Testis (tissue), 2 donors: ENCODE measurements at regions not wholly inside any gene's neighbourhood (a gene's known extent, or its start where the extent isn't known, plus 50 kb on each side); places are given as distances from the start of the nearest gene placed in this dataset.

Experiments
- POLR2A ChIP-seq: fragments of 450-650 bp; IDR thresholded peaks from one replicate; pipeline ENCODE4 v1.6.1; 2017; ENCODE audit warnings: antibody characterized with exemption, mild to moderate bottlenecking, moderate library complexity
- TF ChIP-seq, protein P1 (sequence below), 3 experiments: fragments of 450-650 bp in 2 of 3; fragments of 200-600 bp in 1 of 3; sonication (generic) in 1 of 3; IDR thresholded peaks; one replicate each; pipeline ENCODE4 v1.5.1; 2016 to 2019; ENCODE audit warnings: antibody characterized with exemption in 3 of 3, mild to moderate bottlenecking in 2 of 3, moderate library complexity in 1 of 3

DNA sequence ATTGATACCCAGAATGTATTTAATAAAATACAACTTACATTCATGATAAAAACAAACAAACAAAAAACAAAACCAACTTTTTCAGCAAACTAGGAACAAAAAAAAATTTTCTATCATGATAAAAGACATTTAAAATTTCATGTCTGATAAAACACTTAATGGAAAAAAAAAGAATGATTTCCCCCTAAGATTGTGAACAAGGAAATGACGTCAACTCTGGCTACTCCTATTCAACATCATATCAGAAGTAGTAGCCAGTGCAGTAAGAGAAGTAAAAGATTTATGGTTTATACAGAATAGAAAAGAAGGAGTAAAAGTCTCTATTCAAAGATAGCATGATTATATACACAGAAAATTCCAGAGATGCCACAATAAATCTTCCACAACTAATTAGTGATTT is 1306.6 kb downstream of the FSCB start:
- no peak for TF ChIP-seq POLR2A
- TF ChIP-seq, protein P1, sequence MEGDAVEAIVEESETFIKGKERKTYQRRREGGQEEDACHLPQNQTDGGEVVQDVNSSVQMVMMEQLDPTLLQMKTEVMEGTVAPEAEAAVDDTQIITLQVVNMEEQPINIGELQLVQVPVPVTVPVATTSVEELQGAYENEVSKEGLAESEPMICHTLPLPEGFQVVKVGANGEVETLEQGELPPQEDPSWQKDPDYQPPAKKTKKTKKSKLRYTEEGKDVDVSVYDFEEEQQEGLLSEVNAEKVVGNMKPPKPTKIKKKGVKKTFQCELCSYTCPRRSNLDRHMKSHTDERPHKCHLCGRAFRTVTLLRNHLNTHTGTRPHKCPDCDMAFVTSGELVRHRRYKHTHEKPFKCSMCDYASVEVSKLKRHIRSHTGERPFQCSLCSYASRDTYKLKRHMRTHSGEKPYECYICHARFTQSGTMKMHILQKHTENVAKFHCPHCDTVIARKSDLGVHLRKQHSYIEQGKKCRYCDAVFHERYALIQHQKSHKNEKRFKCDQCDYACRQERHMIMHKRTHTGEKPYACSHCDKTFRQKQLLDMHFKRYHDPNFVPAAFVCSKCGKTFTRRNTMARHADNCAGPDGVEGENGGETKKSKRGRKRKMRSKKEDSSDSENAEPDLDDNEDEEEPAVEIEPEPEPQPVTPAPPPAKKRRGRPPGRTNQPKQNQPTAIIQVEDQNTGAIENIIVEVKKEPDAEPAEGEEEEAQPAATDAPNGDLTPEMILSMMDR (IDR thresholded peaks at IDR 0.05), result no peak
